GM12878 (cell line): ENCODE measurements at regions not wholly inside any gene's neighbourhood (a gene's known extent, or its start where the extent isn't known, plus 50 kb on each side); places are given as distances from the start of the nearest gene placed in this dataset.

Source experiments
- ATAC-seq: fragments of 200-7000 bp; cut with Tn5 transposase; 3 replicates; pipeline ENCODE4 v1.9.1; 2020; ENCODE audit warnings: mild to moderate bottlenecking, moderate library complexity
- BruUV-seq: library from RNA; stranded (reverse); fragments of 400-500 nt; replicated peaks from 2 replicates; lab custom pipeline; 2021; lab: Mats Ljungman, UMichigan
- CTCF ChIA-PET: fragments of 300-600 bp; sonication (Branson Sonifier 250); formaldehyde crosslinking; extraction: SDS; loops from one replicate; lab custom pipeline; 2021; ENCODE audit warnings: inconsistent platforms; lab: Yijun Ruan, JAX
- POLR2A ChIA-PET: fragments of 350-600 bp; formaldehyde crosslinking; extraction: SDS; loops from one replicate; lab custom pipeline; 2021; ENCODE audit warnings: inconsistent platforms; lab: Charles Lee
- RAD21 ChIA-PET: fragments of 300-600 bp; sonication (Branson Sonifier 250); formaldehyde crosslinking; loops from one replicate; lab custom pipeline; 2023; ENCODE audit warnings: antibody characterized with exemption; ENCODE audit not compliant: unreplicated experiment; lab: Charles Lee
- SMC1A ChIA-PET: fragments of 300-600 bp; sonication (Branson Sonifier 250); formaldehyde crosslinking; loops from one replicate; lab custom pipeline; 2023; ENCODE audit not compliant: unreplicated experiment, uncharacterized antibody; lab: Charles Lee
- DNase-seq: peaks from one replicate; pipeline ENCODE4 v3.0.0-alpha.2; 2011; ENCODE audit warnings: low read depth, low spot score
- FAIRE-seq: peaks from 3 replicates; lab custom pipeline; 2011; peaks lifted over from hg19 to GRCh38; lab: Jason Lieb, UNC
- H2AFZ ChIP-seq: 2 replicates; pipeline ENCODE4 v1.6.0; 2011; ENCODE audit warnings: low read depth, low read length, control low read depth; ENCODE audit not compliant: control insufficient read depth
- H3K27ac ChIP-seq: 2 replicates; pipeline ENCODE4 v1.5.1; 2011; ENCODE audit warnings: control low read depth; ENCODE audit not compliant: control insufficient read depth, insufficient read depth
- H3K27me3 ChIP-seq, 2 experiments: replicated peaks in 1 of 2; 2 replicates each; pipeline versions ENCODE4 v1.6.0 to v1.6.1; 2011; ENCODE audit warnings: low read length in 1 of 2; ENCODE audit not compliant: control insufficient read depth in 2 of 2, insufficient read depth in 2 of 2
- H3K36me3 ChIP-seq, 2 experiments: 2 replicates each; pipeline ENCODE4 v1.5.1; 2011; ENCODE audit warnings: low read length in 1 of 2; ENCODE audit not compliant: control insufficient read depth in 2 of 2, insufficient read depth in 2 of 2
- H3K4me1 ChIP-seq: 2 replicates; pipeline ENCODE4 v1.6.1; 2011; ENCODE audit warnings: mild to moderate bottlenecking, low read length, moderate library complexity, mixed read lengths; ENCODE audit not compliant: control insufficient read depth, insufficient read depth
- H3K4me2 ChIP-seq: 2 replicates; pipeline ENCODE4 v1.6.0; 2011; ENCODE audit warnings: control low read depth; ENCODE audit not compliant: control insufficient read depth, insufficient read depth
- H3K4me3 ChIP-seq: fragments of 200-600 bp; sonication (generic); 2 replicates; pipeline ENCODE4 v1.5.1; 2016
- H3K79me2 ChIP-seq: 2 replicates; pipeline ENCODE4 v1.6.0; 2011; ENCODE audit warnings: low read length; ENCODE audit not compliant: control insufficient read depth, insufficient read depth
- H3K9ac ChIP-seq: 2 replicates; pipeline ENCODE4 v1.8.0; 2011; ENCODE audit warnings: low read length, control low read depth, mixed read lengths; ENCODE audit not compliant: control insufficient read depth, insufficient read depth
- H3K9me3 ChIP-seq: replicated peaks from 3 replicates; pipeline ENCODE4 v1.5.1; 2011; ENCODE audit warnings: mild to moderate bottlenecking, low read length; ENCODE audit not compliant: control insufficient read depth, insufficient read depth
- H4K20me1 ChIP-seq: 2 replicates; pipeline ENCODE4 v1.6.0; 2011; ENCODE audit not compliant: control insufficient read depth, insufficient read depth
- BMI1 ChIP-seq: fragments of 450-650 bp; IDR thresholded peaks from 2 replicates; pipeline ENCODE4 v1.6.1; 2016; ENCODE audit warnings: mild to moderate bottlenecking, moderate library complexity, borderline replicate concordance
- CHD4 ChIP-seq: fragments of 200-600 bp; sonication (generic); IDR thresholded peaks from 2 replicates; pipeline ENCODE4 v1.6.1; 2016; ENCODE audit warnings: mild to moderate bottlenecking
- FOXM1 ChIP-seq: IDR thresholded peaks from 2 replicates; pipeline ENCODE4 v1.6.1; 2012; ENCODE audit warnings: low read depth, mild to moderate bottlenecking, inconsistent platforms, low read length, moderate library complexity
- GATAD2B ChIP-seq: fragments of 450-650 bp; conservative IDR thresholded peaks from 2 replicates; pipeline ENCODE4 v1.6.1; 2017; ENCODE audit warnings: low read depth, mild to moderate bottlenecking, moderate library complexity
- MTA2 ChIP-seq: fragments of 450-650 bp; IDR thresholded peaks from 2 replicates; pipeline ENCODE4 v1.6.1; 2016; ENCODE audit warnings: low read depth, mild to moderate bottlenecking, moderate library complexity
- NFXL1 ChIP-seq: fragments of 450-650 bp; IDR thresholded peaks from 2 replicates; pipeline ENCODE4 v1.6.1; 2017; ENCODE audit warnings: antibody characterized with exemption, mild to moderate bottlenecking, borderline replicate concordance
- RAD21 ChIP-seq: IDR thresholded peaks from 2 replicates; pipeline ENCODE4 v1.6.1; 2011; ENCODE audit warnings: mild to moderate bottlenecking, low read depth, low read length, moderate library complexity; ENCODE audit not compliant: insufficient read depth
- RCOR1 ChIP-seq: conservative IDR thresholded peaks from 2 replicates; pipeline ENCODE4 v1.6.1; 2012; ENCODE audit warnings: low read depth, low read length, improper control_type of control experiment
- RUNX3 ChIP-seq: IDR thresholded peaks from 2 replicates; pipeline ENCODE4 v1.6.1; 2012; ENCODE audit warnings: low read length, inconsistent platforms
- SIN3A ChIP-seq: IDR thresholded peaks from 2 replicates; pipeline ENCODE4 v1.6.1; 2012; ENCODE audit warnings: low read depth, low read length, improper control_type of control experiment
- SUZ12 ChIP-seq: fragments of 200-600 bp; sonication (generic); IDR thresholded peaks from one replicate; pipeline ENCODE4 v1.6.1; 2018; ENCODE audit warnings: antibody characterized with exemption, mild to moderate bottlenecking; ENCODE audit not compliant: unreplicated experiment
- ZBED1 ChIP-seq: IDR thresholded peaks from 2 replicates; pipeline ENCODE4 v1.6.1; 2016; ENCODE audit warnings: borderline replicate concordance
- WGBS: methylation state at CpG from one replicate; pipeline ENCODE4 v1.1.6; 2016; ENCODE audit warnings: low lambda C conversion rate; ENCODE audit not compliant: insufficient replicate concordance, insufficient coverage; ENCODE audit errors: missing lambda C conversion rate; 5-methylcytosine and 5-hydroxymethylcytosine counted together
- in situ Hi-C: fragments of 300-500 bp; cut with MboI; formaldehyde crosslinking; loops from 9 replicates; pipeline ENCODE4 v1.14.3; 2018; ENCODE audit warnings: mixed read lengths
- intact Hi-C: fragments of 100-400 bp; cut with micrococcal nuclease; formaldehyde crosslinking; loops from one replicate; pipeline ENCODE4 v1.14.2; 2022; ENCODE audit not compliant: unreplicated experiment
- TF ChIP-seq, protein P1 (sequence below): fragments of 450-650 bp; formaldehyde crosslinking; IDR thresholded peaks from 2 replicates; pipeline ENCODE4 v1.4.0; 2020; ENCODE audit warnings: mild to moderate bottlenecking, moderate library complexity
- TF ChIP-seq, protein P2 (sequence below): fragments of 450-650 bp; IDR thresholded peaks from 2 replicates; pipeline ENCODE4 v1.6.1; 2014; ENCODE audit warnings: mild to moderate bottlenecking
- TF ChIP-seq, protein P3 (sequence below): fragments of 450-650 bp; IDR thresholded peaks from 2 replicates; pipeline ENCODE4 v1.6.1; 2018; ENCODE audit warnings: borderline replicate concordance, mild to moderate bottlenecking; ENCODE audit not compliant: partially characterized antibody
- TF ChIP-seq, protein P4 (sequence below): IDR thresholded peaks from 2 replicates; pipeline ENCODE4 v1.6.1; 2011; ENCODE audit warnings: mild to moderate bottlenecking, low read depth, low read length, moderate library complexity; ENCODE audit not compliant: insufficient replicate concordance

DNA sequence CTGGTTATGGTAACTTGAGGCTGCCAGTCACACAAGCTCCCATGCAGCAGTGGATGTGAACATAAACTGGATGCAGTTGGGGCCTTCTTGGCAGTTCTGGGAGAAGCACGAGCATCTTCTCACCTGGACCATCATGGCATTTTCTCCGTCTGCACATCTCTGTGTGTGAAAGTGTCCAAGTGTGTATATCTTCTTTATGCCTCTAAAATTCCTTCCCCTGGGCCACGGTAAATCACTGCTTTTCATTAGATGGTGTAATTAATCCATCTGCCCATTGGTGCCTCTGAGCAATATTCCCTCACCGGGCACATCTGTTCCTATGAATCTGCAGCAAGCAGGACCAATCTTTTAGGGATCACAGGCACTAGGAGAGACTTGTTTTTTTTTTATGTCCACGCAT is 138.0 kb downstream of the MAP3K7 start (continued):
- TF ChIP-seq, protein P1, sequence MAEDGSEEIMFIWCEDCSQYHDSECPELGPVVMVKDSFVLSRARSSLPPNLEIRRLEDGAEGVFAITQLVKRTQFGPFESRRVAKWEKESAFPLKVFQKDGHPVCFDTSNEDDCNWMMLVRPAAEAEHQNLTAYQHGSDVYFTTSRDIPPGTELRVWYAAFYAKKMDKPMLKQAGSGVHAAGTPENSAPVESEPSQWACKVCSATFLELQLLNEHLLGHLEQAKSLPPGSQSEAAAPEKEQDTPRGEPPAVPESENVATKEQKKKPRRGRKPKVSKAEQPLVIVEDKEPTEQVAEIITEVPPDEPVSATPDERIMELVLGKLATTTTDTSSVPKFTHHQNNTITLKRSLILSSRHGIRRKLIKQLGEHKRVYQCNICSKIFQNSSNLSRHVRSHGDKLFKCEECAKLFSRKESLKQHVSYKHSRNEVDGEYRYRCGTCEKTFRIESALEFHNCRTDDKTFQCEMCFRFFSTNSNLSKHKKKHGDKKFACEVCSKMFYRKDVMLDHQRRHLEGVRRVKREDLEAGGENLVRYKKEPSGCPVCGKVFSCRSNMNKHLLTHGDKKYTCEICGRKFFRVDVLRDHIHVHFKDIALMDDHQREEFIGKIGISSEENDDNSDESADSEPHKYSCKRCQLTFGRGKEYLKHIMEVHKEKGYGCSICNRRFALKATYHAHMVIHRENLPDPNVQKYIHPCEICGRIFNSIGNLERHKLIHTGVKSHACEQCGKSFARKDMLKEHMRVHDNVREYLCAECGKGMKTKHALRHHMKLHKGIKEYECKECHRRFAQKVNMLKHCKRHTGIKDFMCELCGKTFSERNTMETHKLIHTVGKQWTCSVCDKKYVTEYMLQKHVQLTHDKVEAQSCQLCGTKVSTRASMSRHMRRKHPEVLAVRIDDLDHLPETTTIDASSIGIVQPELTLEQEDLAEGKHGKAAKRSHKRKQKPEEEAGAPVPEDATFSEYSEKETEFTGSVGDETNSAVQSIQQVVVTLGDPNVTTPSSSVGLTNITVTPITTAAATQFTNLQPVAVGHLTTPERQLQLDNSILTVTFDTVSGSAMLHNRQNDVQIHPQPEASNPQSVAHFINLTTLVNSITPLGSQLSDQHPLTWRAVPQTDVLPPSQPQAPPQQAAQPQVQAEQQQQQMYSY, result no peak
- TF ChIP-seq SUZ12 (no peak), FOXM1 (no peak), CHD4 (no peak), MTA2 (no peak)

DNA sequence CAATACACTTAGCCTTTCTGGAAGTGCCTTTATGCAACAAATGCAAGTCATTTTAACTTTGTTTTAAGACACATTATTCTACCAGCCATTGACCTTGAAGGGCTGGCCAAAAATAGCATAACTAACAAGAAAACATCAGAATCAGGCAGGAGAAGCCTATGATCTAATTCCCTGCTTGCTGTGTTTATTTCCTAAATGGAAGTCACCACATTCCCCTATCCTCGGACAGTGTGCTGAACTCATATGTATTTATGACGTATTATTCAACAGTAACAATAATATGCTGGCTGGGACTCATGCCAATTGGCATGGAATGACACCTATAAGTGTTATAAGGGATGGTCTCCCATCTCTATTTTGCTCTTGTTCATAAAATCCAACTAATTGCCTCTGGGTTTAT is 140.7 kb downstream of the MAP3K7 start:
- Histone ChIP-seq H3K4me1 (no peaks in the 10 kb centered on the region), H3K9me3 (no peaks in the 10 kb centered on the region), H3K4me2 (no peak overlapping the region), H3K27ac (no peak overlapping the region), H3K36me3 (no peaks in the 10 kb centered on the region), H3K4me3 (no peak overlapping the region), H3K79me2 (no peaks in the 10 kb centered on the region), H3K27me3 (peaks cover 0 to 4% of the 10 kb centered on the region in 2 experiments; a peak in 3 of 4 replicates), H2AFZ (no peak overlapping the region), H4K20me1 (no peaks in the 10 kb centered on the region), H3K9ac (no peak overlapping the region)
- intact Hi-C loops, result no loop called here
- in situ Hi-C loops, result no loop called here
- DNase-seq (no peak), ATAC-seq (no peak), FAIRE-seq (no peak)
- RAD21 ChIA-PET, result no interaction called here
- CTCF ChIA-PET, result no interaction called here
- POLR2A ChIA-PET, result no interaction called here
- SMC1A ChIA-PET, result no interaction called here
- 80% methylated on average over 2 of the region's 2 CpGs for WGBS
- BruUV-seq, result no TSS peak
- TF ChIP-seq, protein P2, sequence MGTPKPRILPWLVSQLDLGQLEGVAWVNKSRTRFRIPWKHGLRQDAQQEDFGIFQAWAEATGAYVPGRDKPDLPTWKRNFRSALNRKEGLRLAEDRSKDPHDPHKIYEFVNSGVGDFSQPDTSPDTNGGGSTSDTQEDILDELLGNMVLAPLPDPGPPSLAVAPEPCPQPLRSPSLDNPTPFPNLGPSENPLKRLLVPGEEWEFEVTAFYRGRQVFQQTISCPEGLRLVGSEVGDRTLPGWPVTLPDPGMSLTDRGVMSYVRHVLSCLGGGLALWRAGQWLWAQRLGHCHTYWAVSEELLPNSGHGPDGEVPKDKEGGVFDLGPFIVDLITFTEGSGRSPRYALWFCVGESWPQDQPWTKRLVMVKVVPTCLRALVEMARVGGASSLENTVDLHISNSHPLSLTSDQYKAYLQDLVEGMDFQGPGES, result no peak
- TF ChIP-seq RCOR1, result no peak
- TF ChIP-seq, protein P3, sequence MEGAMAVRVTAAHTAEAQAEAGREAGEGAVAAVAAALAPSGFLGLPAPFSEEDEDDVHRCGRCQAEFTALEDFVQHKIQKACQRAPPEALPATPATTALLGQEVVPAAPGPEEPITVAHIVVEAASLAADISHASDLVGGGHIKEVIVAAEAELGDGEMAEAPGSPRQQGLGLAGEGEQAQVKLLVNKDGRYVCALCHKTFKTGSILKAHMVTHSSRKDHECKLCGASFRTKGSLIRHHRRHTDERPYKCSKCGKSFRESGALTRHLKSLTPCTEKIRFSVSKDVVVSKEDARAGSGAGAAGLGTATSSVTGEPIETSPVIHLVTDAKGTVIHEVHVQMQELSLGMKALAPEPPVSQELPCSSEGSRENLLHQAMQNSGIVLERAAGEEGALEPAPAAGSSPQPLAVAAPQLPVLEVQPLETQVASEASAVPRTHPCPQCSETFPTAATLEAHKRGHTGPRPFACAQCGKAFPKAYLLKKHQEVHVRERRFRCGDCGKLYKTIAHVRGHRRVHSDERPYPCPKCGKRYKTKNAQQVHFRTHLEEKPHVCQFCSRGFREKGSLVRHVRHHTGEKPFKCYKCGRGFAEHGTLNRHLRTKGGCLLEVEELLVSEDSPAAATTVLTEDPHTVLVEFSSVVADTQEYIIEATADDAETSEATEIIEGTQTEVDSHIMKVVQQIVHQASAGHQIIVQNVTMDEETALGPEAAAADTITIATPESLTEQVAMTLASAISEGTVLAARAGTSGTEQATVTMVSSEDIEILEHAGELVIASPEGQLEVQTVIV, result no peak
- TF ChIP-seq RUNX3, result no peak
- TF ChIP-seq, protein P4, sequence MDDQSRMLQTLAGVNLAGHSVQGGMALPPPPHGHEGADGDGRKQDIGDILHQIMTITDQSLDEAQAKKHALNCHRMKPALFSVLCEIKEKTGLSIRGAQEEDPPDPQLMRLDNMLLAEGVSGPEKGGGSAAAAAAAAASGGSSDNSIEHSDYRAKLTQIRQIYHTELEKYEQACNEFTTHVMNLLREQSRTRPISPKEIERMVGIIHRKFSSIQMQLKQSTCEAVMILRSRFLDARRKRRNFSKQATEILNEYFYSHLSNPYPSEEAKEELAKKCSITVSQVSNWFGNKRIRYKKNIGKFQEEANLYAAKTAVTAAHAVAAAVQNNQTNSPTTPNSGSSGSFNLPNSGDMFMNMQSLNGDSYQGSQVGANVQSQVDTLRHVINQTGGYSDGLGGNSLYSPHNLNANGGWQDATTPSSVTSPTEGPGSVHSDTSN, result no peak
- no peak for TF ChIP-seq RAD21
- no peak for TF ChIP-seq BMI1
- TF ChIP-seq ZBED1, result no peak
- TF ChIP-seq NFXL1, result no peak
- TF ChIP-seq SIN3A, result no peak
- TF ChIP-seq GATAD2B, result no peak
